TTC549 (cell line): ENCODE measurements at regions not wholly inside any gene's neighbourhood (a gene's known extent, or its start where the extent isn't known, plus 50 kb on each side); places are given as distances from the start of the nearest gene placed in this dataset.
"Not testable (repeated sequence)": the region's sequence is repeated elsewhere in the genome, so short reads cannot be mapped to it uniquely, and the experiment has no call there.

Experiments
- FAIRE-seq: peaks from 2 replicates; lab custom pipeline; 2012; peaks lifted over from hg19 to GRCh38; lab: Jason Lieb, UNC

DNA sequence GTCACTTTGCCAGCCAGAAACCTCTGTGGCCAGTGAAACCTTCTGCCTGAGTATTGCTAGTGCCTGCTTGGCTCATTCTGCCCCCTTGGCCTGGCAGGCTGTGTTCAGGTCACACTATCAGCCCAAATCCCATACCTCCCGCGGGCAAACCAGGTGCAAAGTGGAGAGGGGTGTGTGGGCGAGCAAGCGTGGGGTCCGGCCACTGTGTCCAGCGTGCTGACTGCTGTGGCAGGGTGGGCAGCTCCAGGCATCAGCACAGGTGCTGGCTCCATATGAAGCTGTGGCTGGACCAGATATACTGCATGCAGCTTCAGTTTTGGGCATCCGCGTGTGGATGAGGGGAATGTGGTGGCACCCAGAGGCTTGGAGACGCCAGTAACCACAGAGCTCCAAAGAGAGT is 576.5 kb upstream of the EDIL3 start:
- FAIRE-seq: no peak

DNA sequence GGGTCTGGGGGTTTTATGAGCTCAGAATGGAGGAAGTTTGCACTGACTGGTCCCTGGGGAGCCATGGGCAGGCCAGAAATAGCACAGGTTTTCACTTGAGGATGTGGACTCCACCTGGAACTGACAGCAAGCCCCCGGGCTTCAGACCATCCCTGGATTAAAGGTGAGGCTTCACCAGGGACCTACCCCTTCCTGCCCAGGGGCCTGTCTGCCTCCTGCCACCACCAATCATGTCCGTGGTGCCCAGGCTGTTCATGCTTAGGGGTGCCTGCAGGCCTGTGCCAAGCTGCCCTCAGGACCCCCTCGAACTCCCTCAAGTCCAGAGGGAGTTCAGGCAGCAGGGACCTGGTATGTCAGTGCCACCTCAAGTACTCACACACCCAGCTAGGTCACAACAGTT is 577.2 kb upstream of the EDIL3 start:
- FAIRE-seq: no peak

DNA sequence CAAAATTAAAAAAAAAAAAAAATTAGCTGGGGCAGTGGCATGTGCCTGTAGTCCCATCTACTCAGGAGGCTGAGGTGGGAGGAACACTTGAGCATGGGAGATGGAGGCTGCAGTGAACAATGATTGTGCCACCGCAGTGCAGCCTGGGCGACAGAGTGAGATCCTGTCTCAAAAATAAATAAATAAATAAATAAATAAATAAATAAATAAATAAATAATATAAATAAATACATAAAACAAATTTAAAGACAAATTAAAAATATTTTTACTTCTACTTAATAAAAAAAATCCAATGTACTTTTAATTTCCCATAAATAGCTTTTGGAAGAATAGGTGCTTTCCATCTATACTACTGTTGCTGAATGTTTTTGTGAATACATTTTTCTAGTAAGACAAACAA is 598.4 kb upstream of the EDIL3 start:
- FAIRE-seq: no peak

DNA sequence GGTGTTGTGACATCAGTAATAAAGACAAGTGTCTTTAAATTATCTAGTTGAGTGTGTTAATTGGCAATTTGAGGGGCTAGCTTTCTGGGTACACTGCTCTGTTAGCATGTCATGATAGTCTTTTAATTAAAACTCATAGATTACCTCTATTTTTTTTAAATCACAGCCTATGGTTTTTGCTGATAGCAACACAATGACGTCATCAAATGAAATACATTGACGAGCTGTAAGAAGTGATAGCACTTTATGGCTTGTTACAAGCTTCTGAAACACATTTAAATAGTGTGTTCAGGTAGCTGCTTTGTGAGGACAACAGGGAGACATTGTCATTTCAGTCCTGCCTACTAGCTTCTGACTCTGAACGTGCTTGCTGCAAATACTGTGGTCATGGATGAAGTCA is 600.5 kb upstream of the EDIL3 start:
- FAIRE-seq: no peak

DNA sequence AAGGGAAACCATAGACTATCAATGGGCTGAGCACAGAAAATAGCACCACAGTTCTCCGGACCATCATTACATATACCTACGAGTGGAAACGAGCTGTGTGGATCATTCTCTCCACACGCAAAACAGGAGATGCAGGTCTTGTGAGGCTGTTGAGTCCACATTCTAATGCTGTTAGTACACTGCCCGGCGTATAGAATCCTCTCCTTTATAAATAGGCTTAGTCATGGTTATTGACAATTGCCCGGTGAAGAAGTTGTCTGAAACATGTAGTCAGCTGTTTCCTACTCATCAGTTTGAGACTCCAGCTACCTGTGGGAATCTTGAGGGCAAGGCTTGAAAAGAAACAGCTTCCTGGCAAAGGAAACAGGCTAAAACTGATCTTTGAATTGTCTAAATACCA is 602.0 kb upstream of the EDIL3 start:
- no peak for FAIRE-seq

DNA sequence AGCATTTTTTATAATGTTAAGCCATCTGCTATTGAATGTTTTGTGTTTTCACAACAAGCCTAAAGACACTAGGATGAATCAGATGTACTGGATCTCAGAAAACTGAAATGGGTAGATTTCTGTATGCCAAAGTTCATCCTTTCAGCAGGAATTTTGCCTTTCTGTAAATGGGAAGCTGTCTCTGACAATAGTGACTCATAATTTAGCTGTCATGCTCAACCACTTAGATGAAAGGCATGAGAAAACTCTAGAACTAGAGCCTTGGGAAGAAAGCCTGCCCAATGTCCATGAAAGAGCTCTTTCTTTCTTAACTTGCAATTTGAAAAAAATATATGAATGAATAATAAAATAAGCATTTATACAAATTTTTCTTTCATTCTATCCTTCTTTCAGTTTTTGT is 616.0 kb upstream of the EDIL3 start:
- FAIRE-seq: no peak

DNA sequence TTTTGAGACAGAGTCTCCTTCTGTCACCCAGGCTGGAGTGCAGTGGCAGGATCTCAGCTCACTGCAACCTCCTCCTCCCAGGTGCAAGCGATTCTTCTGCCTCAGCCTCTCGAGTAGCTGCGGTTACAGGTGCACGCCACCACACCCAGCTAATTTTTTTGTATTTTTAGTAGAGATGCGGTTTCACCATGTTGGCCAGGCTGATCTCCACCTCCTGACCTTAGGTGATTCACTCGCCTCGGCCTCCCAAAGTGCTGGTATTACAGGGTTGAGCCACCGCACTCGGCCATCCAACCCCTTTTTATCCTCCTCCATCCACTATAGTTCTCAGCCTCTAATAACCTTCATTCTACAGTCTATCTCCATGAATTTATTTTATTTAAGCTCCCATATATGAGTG is 617.3 kb upstream of the EDIL3 start:
- not testable (repeated sequence) for FAIRE-seq

DNA sequence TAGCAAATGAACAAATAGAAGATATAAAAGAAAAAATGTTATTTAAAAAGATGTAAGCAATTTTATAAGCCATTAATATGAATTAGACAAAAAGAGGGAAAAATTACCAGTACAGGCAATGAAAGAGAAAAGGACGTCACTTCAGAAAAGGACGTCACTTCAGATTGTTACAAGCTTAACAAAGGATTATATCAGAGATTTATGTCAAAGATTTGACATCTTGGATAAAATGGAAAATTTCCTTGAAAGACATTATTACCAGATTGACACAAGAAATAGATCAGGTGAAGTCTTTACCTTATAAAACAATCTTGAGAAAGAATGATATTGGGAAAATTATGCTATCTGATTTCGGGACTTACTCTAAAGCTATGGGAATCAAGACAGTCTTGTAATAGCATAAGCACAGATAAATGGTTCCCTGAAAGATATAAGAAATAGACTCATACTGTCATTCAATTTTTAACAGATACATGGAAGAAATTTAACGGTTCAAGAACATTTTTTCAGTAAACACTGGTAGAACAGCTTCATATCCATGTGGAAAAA is 625.4 kb upstream of the EDIL3 start:
- no peak for FAIRE-seq

DNA sequence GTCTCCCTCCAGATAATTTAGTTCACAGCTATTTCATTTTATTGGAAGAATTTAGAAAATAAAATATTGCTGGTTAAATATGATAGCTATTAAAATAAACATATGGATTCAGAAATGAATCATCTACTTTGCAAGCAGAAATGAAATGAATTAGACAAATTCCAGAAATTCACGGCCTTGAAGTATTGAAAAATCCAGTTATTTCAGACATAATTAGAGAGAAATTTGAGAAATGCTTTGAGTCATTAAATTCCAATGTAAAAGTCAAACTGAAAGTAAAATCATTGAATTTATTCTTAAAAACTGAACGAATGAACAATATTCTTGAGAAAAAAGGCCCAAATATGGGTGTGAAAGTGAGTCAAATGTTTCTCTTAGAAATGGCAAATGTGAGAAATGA is 632.6 kb upstream of the EDIL3 start:
- FAIRE-seq: no peak

DNA sequence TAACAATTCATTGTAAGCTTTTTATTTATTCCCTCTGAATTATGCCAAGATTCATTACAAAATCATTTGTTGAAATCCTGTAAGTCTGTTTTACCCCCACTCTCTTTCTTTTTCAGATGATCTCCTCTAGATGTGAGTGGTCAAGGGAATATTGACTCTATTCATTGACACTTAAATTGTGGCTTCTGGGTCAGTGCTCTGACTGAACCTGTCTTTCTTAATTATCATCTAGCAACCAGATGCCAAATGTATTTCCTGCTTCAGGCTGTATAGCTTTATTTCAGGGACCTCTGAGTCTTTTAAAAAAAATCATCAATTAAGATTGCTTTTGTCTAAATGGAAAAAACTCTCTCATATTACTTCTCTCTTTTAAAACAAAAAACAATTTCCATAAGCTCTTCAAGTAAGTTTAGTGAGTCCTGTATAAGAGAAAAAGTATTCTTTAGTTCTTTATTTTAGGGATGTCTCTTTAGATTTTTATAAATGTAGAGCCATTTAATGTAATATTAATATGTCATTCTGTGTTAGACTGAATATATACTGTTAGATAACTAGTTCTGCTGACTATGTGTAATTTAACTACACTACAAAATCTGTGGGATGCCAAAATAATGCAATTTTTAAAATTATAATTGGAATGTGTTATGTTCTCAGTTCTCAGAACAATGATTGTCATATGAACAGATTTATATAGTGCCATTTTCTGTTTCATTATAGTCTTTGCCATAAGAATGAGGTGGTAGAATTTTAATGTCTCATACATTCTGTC is 645.8 kb upstream of the EDIL3 start:
- FAIRE-seq: no peak

DNA sequence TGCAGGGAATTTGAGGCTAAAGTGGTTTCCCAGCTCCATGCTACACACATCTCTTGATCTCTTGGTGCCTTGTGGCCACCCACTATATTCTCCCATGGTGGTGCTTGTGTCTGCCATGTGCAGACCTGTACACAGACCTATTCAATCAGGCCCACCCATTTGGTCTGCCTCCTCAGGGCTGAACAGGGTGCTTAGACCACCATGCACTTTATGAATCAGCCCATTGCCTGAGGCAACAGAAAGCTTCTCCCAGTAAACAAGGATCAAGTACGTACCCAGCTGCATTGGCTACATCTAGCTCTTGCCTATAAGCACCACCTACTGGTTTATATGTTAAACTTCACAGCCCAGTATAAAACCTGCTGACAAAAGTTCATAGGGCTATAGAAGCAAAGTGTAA is 664.3 kb upstream of the EDIL3 start:
- no peak for FAIRE-seq

DNA sequence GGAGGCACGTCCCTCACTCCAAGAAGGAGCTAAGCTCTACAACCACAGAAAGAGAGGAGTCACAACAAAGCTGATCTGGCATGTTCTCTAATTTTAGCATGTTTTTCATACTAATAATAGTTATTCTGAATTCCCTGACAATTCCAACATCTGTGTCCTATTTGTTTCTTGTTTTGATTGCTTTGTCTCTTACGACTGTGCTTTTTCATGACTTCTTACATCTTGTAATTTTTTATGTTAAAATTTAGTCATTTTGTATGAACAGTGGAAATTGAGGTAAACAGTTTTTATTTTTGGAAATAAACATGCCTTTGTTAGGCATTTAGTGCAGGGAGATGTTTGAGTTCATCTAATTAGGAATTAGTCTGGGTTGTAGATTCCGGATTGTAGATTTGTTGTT is 668.1 kb upstream of the EDIL3 start:
- no peak for FAIRE-seq

DNA sequence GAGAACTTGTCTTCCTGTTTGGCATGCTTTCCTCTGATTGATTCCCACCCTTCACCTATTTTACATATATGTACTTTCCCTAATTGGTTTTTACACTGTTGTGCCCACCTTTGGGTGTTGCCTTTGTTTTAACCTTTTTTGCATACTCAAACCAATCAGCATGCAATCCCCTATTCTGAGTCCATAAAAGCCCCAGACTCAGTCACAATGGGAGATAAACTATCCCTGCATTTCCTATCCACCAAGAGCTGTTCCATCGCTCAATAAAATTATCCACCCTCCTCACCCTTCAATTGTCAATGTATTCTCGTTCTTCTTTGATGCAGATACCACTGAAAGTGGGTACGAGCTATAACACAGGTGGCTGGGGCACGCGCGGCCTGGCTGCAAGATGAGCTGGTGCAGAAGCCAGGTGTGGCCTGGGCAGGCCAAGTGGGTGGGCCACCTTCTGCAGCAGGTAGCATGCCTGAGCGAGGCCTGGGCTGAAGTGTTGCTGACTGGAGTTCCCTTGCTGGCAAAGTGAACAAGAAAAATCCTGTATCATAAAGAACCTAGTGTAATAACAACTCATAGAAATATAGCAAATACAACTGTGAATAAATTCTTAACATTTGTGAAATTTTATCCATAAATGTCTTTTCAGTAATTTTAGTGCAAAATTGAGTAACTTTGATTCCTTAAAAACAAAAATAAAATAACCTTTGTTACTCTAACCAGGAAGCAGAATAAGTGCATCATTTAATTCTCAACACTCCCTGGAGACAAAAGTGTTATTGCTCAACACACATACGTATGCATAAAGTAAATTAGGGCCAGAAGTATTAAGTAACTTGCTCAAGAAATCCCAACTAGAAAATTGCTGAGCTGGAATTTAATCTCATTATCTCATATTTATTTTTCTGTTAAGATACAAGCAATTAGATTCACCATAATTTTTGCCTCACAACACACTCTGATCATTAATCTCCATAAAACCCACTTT is 685.3 kb upstream of the EDIL3 start:
- no peak for FAIRE-seq

DNA sequence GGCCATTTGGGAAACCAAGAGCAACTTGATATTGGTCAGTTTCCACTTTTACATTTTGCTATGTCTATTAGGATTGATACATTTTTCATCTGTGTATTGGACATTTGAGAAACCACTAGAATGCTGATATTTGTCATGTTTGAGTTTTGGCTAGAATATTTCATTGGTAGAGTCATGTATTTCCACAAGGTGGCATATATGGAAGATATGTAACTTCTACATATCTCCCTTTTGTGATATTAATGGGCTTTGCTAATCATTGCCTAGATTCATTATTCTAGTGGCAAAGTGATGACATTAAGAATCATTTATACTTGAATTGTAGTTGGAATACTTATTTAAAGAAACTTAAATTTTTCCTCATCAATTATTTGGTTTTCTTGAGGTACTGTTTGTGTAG is 692.9 kb upstream of the EDIL3 start:
- no peak for FAIRE-seq

DNA sequence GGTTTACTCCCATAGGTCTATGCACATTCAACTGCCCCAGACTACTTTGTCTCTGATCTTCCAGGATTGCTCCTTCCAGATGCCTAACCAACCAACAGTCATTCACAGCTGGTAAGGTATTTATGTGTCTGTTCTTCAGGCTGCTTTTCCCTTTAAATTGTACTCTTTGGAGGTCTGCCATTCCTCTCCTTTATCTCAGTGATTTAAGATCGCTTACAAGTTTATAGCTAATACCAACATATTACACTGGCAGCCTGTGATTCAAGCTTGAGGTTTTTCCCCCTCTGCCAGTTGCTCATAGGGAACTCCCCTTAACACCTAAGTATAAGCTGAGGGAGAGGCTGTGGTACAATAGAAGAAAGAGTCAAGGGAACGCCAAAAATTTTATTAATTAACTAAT is 711.7 kb upstream of the EDIL3 start:
- no peak for FAIRE-seq

DNA sequence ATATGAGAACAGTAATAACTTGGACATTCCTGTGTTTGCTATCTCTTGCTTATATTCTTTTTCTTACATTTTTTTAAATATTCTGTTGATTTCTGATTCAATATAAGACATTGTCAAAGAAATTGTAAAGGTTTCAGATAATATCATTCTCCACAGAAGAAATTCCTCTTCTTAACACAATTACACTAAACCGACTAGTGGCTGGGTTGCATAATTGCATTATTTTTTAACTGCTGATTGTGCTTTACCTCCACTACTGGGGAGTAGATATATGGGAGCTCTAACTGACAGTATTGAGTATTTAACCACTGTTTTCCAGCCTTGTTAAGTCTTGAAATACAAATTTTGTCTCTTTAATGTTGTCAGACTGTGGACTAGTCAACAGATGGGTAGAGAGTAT is 723.8 kb upstream of the EDIL3 start:
- no peak for FAIRE-seq

DNA sequence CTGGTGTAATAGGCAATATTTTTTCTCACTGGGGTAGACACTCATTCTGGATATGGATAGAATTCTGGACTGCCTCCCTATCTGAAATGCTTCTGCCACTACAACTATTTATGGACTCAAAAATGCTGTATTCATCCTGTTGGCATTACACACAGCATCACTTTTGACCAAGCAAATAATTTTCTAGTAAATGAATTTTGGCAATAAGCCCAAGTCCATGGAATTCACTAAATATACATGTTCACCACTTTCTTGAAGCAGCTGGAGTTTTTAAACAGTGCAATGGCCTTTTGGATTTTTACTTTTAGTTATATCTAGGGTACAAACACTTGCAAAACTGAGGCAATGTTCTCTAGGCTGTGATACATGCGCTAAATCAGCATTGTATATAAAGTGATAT is 724.9 kb upstream of the EDIL3 start:
- FAIRE-seq: no peak

DNA sequence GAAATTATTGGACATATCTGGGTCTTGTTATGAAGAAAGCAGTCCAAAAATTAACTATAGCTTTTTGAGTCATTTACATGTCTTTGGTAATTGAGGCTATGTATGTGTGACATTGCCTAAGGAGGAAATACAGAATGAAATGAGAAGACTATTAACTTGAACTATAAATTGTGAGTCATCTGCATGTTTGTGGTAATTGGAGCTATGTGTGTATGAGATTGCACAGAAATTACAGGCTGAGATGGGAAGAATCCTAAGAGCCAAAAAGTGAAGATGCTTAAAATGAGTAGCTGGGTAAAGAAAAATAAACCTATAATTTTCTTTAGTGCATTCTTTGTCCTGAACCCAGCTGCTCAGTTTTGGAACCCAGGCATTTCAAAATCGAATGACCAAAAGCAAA is 747.6 kb upstream of the EDIL3 start:
- no peak for FAIRE-seq

DNA sequence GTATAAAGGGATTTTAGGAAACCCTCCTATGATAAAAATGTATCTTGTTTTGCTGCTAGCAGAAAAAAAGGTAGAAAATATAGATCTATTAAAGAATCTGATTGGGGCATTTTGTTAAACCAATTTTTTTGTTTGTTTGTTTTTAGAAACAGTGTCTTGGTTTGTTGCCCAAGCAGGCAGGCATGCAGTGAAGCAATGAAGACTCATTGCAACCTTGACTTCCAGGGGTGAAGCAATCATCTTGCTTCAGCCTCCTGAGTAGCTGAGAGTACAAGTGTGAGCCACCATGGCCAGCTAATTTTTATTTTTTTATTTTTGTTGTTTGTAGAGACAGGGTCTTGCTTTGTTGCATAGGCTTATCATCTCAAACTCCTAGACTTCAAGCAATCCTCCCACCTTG is 755.8 kb upstream of the EDIL3 start:
- no peak for FAIRE-seq

DNA sequence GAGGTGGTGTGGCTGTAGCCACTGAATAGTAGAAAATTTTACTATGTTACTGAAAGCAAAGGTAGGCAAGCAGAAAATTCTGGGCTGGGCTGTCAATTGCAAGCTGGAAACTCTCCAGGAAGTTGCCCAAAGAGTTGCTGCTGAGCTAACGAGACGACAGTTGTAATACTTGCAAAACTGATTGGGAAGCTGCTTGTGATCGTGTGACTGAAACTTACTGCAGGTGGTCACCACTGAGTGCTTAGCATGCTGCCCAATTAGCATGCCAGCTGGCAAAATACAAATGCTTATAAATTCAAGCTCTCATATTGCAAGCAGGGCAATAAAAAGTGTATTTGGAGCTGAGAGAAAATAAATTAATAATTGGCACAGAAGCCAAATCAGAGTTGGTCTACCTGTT is 758.5 kb upstream of the EDIL3 start:
- no peak for FAIRE-seq

DNA sequence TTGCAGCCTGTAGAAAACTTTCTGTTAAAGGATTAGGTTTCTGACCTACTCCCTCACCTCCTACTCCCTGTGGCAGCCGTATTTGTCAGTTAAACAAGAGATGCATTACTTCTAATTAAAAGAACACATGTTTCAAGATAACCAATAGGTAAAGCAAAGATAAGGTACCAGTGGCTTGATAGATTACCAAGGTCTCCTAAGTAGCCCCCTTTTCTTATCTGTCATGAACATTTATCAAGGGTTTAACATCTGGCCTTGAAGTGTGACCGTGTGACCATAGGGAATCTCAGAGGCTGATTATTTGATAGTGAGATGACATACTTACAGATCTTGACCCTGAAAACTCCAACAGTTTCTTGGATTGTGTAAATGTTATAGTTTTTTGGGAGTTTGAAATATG is 764.0 kb upstream of the EDIL3 start:
- no peak for FAIRE-seq

DNA sequence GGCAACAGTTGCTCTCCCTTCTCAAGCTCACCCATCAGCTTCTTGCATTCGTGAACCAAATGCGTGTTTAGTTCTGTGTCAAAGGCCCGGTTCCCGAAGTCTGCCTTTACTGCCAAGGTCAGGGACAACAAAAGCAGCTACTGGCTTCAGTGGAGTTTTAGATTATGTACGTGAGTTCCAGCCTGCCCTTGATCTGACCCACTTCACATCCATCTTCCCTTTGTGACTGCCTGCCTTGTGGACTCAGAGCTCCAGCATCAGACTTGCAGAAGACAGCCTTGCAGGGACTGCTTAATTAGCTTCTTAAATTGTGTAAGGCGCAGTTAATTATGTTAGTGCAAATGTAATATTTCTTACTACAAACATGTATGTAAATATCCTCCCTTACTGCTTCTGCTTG is 774.7 kb upstream of the EDIL3 start:
- FAIRE-seq: no peak

DNA sequence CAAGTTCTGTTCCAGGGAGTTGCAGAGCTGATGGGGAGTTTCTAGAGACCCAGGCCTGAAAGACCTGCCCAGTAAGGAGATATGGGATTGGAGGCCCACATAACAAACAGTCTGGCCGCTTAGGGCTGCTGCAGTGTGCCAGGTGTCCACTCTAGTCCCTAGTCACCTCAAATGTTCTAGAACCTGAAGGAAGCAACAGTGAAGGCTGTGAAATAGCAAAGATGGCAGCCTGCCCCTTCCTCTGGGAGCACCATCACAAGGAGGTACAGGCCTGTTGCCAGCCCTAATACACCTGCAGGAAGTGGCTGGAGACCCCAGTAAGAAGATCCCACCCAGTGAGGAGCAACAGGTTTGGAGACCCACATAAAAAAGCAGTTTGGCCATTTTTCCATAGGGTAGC is 783.8 kb upstream of the EDIL3 start:
- FAIRE-seq: no peak
